HG02885 (cell line): ENCODE measurements at regions not wholly inside any gene's neighbourhood (a gene's known extent, or its start where the extent isn't known, plus 50 kb on each side); places are given as distances from the start of the nearest gene placed in this dataset.
"Not testable (repeated sequence)": the region's sequence is repeated elsewhere in the genome, so short reads cannot be mapped to it uniquely, and the experiment has no call there.

Experiments used
- ATAC-seq: cut with Tn5 transposase; IDR thresholded peaks from one replicate; pipeline ENCODE4 v1.9.1; 2021; ENCODE audit warnings: mild to moderate bottlenecking; ENCODE audit not compliant: unreplicated experiment, poor library complexity

DNA sequence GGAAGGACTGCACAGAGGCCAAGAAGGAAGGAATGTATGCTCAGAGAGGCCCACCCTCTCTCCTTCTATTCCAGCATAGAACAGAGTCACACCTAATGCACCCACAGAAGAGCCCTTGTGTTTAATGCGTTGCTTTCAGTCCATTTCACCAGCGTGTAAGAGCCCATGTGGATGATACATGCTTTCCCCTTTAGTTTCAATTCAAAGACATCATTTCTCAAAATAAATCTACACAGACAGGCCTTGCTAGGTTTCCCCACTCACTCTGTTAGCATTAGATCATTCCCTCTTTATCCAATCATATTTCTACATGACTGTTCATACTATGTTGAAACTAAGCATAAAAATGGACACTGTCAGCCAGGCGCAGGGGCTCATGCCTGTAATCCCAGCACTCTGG, 331.5 kb downstream of the CEP170 start:
- ATAC-seq = not testable (repeated sequence)

DNA sequence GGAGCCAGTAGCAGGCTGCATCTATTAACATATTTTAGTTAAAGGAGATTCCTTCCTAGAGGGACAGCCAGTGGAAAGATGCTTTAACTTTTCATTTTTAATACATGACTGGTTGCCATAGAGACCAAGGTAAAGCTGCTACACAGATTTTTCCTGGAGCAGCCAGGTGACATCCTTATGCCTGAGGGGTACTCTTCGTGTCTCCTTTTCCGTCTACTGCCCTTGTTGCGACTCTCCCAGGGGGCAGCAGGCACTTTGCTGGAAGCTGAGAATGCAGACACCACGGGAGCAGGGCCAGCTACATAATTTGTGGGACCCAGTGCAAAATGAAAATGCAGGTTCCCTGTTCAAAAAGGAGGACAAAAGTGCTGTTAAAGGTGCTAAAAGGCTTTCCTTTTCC, 340.4 kb downstream of the CEP170 start:
- not testable (repeated sequence) for ATAC-seq

DNA sequence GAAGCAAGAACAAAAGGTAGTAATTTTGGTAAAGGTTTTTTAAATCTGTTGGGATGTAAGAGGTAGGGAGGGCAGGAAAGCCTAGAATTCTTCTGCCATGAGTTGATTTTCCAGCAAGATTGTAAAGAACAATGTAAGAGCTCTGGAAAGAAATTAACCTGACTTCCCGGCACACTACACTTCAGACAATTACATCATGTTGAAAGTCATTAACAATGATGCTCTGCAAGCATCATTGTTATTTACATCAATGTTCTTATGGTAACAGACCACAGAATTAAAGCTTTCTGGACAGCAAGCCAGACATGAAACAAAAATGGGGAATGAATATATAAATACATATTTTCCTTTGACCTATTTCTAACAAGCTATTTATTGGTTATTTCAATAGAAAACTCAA, 342.2 kb downstream of the CEP170 start:
- ATAC-seq = not testable (repeated sequence)

DNA sequence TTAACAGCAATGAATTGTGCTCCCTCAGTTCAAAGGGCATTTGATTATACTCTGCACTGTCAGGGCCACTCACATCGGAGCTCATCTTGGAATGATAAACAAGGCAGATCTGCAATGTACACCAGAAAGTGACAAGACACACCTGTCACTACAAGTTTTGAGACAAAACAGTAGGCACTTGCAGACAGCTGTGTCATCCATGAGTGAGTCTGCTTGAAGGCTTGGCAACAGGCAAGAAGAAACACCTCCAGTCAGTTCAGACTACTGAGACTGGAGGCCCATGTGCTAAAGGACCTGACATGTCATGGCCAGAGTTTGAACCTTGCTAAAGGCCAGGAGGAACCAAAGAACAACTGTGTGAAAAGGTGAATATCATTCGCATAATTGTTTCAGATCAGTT, 354.5 kb downstream of the CEP170 start:
- not testable (repeated sequence) for ATAC-seq

DNA sequence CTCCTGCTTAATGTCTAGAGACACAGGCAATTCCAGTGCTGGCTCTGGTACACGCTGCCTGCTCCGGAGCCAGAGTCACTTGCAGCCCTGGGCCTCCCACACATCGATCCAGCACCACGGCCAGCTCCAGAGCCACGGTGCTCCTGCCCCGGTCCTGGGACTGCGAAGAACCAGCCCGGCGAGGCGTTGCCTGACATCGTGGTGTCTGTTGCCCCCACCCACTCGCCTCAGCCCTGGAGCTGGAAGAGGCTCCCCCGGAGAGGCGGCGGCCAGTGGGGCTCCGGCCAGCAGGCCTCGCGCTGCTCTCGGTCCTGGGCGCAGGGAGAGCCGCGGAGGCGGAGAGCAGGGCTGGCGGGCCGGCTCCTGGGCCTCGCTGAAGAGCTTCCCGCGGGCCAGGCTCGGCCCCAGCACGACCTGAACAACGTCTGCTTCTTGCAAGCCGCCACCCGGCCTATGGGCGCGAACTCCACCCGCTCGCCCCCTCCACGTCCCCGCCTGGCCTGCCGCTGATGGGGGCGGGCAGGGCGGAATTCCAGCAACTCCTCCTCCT, 364.8 kb downstream of the CEP170 start:
- no peak for ATAC-seq

DNA sequence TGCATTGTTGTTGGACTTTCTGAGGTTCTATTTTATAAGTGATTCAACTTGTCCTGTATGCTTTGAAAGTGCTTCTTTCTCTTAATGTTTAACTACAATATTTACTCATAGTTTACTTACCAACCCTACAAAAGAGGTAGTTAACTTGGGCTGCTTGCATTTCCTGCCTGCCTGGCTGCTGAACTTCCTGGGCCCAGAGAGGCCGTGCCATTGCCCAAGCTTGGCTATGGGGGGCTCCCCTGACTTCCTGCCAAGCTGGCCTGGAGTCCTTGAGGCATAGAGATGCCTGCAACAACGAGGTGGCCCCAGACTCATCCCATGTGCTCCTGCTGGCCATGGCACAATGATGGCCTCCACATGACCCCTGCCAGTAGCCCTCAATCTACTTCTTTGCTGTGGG, 361.6 kb upstream of the PLD5 start:
- no peak for ATAC-seq

DNA sequence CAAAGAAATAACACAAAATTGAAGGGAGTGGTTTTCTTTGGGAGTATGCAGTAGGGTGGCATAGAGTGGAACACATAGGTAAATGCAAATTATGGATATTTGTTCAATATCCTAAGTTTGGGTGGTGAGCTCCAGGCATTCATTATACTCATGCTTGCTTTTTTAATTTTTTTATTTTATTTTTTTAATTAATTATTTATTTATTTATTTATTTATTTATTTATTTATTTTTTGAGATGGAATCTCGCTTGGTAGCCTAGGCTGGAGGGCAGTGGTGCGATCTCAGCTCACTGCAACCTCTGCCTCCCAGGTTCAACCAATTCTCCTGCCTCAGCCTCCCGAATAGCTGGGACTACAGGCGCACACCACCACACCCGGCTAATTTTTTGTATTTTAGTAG, 355.5 kb upstream of the PLD5 start:
- not testable (repeated sequence) for ATAC-seq

DNA sequence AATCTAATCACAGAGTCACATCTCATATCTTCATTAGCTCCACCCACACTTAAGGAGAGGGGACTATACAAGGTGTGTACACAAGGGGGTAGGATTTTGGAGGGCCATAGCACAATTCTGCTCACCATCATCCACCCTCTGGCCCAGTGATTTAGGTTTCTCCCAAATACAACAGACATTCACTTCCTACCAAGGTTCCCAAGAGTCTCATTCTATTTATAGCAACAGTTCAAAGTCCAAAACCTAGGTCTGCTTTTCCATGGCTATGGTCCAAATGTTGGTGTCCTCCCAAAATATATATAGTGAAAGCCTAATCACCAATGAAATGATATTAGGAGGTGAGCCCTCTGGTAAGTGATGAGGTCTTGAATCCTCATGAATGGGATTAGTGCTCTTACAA, 353.2 kb upstream of the PLD5 start:
- ATAC-seq = no peak

DNA sequence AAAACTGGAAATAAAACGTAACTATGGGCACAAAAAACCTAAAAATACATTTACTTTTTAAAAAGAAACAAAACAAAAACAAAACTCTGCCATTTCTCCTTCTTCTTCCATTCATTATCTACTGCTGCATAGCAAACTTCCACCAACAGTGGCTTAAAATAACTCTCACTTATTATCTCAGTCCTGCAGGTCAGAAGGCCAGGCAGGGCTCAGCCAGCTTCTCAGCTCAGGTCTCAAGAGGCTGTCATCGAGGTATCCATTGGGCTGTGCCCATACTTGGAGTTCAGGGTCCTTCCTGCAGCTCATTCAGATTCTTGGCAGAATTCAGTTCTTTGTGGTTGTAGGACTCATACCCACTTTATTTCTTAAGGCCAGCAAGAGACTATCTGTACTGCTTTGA, 352.7 kb upstream of the PLD5 start:
- ATAC-seq = no peak

DNA sequence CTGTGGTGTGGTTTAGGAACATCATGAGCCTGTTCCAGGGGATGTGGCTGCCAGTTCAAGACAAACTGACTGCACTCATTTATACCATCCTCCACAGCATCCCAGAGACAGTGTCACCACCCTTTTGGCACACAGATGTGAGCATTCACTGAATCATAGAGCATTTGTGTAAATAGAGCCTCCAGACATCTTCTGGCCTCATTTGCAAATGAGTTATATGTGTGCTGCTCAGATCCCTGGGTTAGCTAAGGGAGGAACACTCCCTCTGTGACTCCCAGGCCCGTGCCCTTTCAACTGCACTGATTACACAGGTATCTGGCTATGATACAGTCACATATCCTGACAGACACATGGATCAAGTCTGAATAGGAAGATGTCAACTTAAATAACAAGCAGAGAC, 351.5 kb upstream of the PLD5 start:
- ATAC-seq = no peak

DNA sequence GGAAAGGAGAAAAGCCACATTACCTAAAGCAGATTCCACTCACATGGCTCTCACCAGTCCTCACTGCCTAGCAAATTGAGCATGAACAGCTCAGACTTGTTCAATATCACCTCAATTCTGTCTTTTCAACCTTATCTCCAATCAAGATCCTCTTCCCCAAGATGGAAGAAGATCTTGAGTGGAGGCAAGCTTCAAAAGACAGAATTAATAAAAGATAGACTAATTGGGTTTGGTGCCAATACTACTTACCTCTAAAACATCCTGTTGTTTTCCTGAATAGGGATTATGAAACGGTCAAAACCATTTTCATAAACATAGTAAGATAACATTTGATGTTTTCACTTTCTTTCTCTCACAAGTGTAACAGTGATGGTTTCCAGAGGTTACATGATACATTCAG, 349.2 kb upstream of the PLD5 start:
- ATAC-seq = no peak

DNA sequence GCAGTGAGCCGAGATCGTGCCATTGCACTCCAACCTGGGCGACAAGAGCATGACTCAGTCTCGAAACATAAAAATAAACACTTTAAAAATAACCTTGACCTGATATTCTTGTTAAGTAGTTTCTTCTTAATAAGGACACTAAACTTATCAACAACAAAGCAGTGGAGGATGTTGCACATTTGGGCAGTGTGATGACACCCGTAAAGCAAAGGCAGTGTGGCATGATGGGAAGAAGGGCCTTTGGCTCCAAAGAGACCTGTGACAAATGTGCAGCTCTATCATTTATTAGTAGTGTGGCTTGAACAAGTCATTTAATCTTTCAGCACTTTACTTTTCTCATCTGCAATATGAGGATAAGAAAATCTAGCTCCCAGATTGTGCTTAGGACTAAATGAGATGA, 348.0 kb upstream of the PLD5 start:
- no peak for ATAC-seq

DNA sequence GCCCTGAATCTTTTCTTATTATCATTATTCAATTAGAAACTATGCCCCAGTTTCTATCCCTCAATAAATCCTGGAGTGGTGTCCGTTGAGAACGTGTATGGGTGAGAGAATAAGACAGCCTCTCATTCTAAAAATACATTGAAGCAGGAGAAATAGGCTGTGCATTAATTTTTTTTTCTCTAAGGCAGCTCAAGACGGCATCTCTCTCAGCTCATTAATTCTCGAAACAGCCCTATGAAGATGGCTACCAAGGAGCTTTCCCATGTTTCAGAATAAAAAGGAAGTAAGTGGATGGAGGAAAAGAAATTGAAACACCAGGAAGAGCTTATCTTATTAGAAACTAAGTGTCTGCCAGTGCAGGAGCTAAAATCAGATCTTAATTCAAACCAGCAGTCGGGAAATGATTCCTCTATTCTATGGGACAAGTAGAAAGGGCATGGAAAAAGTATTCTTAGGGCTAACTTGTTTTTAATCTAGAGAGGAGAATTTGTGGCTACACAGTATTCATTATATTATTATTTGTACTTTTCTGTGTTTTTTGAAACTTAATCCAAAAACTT, 347.1 kb upstream of the PLD5 start:
- ATAC-seq = no peak

DNA sequence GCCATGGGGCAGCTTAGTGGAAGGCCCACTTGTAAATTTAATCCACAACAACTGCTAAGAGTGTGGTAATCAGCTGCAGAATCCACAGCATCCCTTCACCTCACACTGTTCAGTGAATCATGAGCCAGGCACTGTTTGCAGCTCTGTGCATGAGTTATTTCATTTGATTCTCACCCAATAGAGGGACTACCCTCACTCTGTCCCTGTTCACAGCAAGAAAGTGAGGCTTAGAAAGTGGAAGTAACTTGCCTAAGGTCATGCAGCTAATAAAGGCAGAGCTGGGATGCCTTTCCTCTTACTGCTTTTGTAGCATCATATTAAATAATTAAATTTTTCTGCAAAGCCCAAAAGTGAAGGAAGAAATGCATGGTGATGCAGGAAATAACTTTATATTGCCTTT, 346.5 kb upstream of the PLD5 start:
- no peak for ATAC-seq

DNA sequence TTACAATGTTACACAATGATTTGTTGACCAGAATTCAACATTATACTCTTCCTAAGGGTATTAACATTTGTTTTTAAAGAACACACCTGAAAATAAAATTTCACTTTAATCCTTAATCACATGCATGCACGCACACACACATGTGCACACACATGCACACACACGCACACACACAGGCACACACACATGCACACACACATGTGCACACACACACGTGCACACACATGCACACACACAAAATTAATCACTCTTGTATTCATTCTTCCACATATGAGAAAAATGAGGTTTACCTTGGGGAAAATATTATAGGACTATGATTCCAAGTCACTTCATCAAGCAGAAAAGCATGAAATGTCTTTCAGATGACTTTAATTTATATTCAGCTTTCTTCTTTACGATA, 331.8 kb upstream of the PLD5 start:
- ATAC-seq = no peak

DNA sequence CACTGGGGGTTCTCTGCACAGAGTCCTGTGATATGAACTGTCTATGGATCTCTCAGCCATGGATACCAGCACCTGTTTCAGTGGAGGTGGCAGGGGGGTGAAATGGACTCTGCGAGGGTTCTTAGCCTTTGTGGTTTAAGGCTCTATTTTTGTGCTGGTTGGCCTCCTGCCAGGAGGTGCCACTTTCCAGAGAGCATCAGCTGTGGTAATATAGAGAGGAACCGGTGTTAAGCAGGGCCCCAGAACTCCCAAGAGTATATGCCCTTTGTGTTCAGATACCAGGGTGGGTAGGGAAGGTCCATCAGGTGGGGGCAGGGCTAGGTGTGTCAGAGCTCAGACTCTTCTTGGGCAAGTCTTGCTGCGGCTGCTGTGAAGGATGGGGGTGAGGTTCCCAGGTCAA, 330.0 kb upstream of the PLD5 start:
- ATAC-seq = no peak

DNA sequence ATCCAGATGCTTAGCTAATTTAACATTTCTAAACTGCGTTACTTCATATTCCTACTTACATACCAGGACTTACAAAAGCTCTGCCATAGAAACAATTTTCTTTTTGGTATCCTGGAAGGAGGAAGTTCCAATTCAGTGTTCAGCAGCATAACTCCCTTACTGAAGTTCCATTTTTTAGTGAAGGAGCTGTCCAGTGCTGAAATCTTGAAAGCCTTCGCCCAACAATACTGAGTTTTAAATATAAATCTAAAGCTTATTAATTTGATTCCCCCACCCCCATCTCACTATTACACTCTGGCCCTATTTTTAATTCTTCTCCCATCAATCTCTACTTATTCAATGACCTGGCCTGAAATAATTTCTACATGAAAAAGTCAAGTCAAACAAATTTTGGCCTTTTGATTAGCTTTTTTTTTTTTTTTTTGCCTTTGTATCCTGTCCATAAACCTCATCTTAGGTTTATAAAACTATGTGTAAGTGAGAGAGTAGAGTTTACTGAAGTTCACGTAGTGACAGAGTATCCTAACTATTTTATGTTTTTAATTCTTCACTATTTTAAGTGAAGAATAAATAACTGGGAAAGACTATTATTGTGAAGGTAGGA, 323.0 kb upstream of the PLD5 start:
- no peak for ATAC-seq

DNA sequence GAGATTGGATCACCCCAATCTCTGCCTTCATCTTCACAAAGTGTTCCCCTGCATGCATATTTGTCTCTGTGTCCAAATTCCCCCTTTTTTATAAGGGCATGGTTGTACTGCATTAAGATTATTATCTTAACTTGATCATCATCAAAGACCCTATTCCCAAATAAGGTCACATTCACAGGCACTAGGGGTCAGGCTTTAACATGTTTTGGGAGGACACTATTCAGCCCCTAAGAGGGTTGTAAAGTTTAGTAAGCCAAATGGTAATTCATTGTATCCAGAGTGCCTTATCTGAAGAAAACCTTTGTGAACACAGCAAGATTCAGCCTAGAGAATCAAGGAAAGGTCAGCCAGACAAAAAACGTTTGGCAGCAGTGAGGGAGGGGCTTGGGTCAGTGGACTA, 317.6 kb upstream of the PLD5 start:
- ATAC-seq = no peak

DNA sequence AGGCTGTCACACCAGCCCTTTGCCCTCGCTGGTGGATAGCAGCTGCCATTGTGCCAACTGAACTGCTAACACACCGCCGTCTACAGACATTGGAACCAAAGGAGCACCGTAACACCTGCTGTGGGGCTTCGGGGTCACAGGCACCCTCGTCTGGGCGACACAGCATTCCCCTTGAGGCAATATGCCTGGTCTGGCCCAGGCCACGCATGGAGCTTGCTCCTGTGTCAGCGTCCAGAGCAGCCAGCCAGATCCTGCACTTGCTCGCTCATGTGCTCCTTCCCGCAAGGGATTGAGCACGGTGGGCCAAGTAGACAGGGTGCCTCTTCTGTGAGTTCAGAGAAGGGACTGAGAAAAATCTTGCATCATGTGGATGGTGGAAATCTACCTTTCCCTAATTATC, 314.6 kb upstream of the PLD5 start:
- no peak for ATAC-seq

DNA sequence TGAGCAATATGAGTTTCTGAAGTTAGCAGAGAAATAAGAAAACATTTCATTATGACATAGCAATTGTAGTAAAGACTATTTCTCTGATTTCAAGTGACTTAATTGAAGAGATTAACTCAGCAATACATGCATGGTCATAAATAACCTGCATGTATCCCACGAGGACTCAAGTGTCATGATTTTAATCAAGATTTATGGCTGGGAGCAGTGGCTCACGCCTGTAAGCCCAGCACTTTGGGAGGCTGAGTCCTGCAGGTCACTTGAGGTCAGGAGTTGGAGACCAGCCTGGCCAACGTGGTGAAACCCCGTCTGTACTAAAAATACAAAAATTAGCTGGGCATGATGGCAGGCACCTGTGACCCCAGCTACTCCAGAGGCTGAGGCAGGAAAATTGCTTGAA, 311.9 kb upstream of the PLD5 start:
- no peak for ATAC-seq

DNA sequence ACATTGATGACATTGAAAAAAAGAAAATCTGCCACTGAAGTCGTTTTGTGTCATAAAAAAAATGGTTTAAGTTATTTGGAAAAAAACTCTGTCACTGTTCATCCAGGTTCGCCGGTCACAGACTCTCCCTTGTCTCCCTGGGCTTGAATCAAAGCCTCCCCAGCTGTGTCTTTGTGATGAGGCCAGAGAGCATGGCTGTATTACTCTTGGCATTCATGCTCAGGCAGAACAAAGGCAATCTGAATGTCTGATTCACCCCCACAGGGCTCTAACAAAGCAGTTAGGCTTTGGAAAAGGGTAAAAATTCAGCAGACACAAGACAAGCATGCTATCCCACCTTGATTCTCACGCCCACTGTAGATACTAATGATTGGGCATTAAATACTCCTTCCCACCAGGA, 304.3 kb upstream of the PLD5 start:
- ATAC-seq = no peak

DNA sequence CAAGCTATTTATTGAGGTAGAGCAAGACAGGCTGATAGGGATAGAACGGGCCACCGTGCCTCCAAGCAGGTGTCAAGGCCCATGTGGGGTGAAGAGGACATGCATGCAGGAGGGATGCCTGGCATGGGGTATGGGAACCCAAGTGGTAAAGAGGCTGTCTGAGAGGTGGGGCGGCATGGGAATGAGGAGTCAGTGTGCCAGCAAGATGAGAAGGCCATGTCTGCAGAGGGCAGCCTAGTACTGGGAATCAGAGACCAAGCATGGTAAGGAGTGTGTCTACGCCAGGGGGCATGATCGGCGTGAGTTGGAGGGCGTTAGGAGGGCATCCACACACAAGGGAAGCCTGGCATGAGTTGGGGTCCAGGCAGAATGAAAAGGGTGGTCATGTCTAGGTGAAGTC, 303.7 kb upstream of the PLD5 start:
- ATAC-seq = no peak
